ENCODE measurements at regions not wholly inside any gene's neighbourhood (a gene's known extent, or its start where the extent isn't known, plus 50 kb on each side); places are given as distances from the start of the nearest gene placed in this dataset.

- peaks cover 19% of the 10 kb centered on the region for H3K4me1 Mint-ChIP-seq (ENCODE audit: low read depth)
- no peak overlapping the region for H3K4me3 Mint-ChIP-seq (ENCODE audit: unreplicated experiment)
- H3K27ac Mint-ChIP-seq (ENCODE audit: unreplicated experiment): no peak overlapping the region
- H3K36me3 Mint-ChIP-seq (ENCODE audit: low read depth): no peaks in the 10 kb centered on the region
- H3K27me3 Mint-ChIP-seq (ENCODE audit: low read depth): no peaks in the 10 kb centered on the region
- peaks cover 2% of the 10 kb centered on the region for H3K9me3 Mint-ChIP-seq (ENCODE audit: low read depth)
- no peak for DNase-seq (ENCODE audit: low spot score)
- TF ChIP-seq CTCF (IDR thresholded peaks at IDR 0.05): no peak
Observed at GRCh38 chr6:81909981-81910900, 157.8 kb upstream of the TENT5A start.

- DNase-seq (ENCODE audit: low spot score): no peak
- no peak overlapping the region for H3K4me3 Mint-ChIP-seq (ENCODE audit: unreplicated experiment)
- H3K27ac Mint-ChIP-seq (ENCODE audit: unreplicated experiment): no peak overlapping the region
- no peaks in the 10 kb centered on the region for H3K36me3 Mint-ChIP-seq (ENCODE audit: low read depth)
- no peak for TF ChIP-seq CTCF (IDR thresholded peaks at IDR 0.05)
- H3K4me1 Mint-ChIP-seq (ENCODE audit: low read depth): peaks cover 19% of the 10 kb centered on the region
- H3K27me3 Mint-ChIP-seq (ENCODE audit: low read depth): no peaks in the 10 kb centered on the region
- no peaks in the 10 kb centered on the region for H3K9me3 Mint-ChIP-seq (ENCODE audit: low read depth)
Observed at GRCh38 chr6:81909162-81909561, 156.7 kb upstream of the TENT5A start.

GRCh38 chr6:81906709-81907204 is 154.3 kb upstream of the TENT5A start:
- DNase-seq (ENCODE audit: low spot score): no peak
- peaks cover 4% of the 10 kb centered on the region for H3K36me3 Mint-ChIP-seq (ENCODE audit: low read depth)
- H3K4me3 Mint-ChIP-seq (ENCODE audit: unreplicated experiment): no peak overlapping the region
- H3K9me3 Mint-ChIP-seq (ENCODE audit: low read depth): peaks cover 13% of the 10 kb centered on the region
- H3K4me1 Mint-ChIP-seq (ENCODE audit: low read depth): peaks cover 27% of the 10 kb centered on the region
- no peak overlapping the region for H3K27ac Mint-ChIP-seq (ENCODE audit: unreplicated experiment)
- no peak for TF ChIP-seq CTCF (IDR thresholded peaks at IDR 0.05)
- H3K27me3 Mint-ChIP-seq (ENCODE audit: low read depth): no peaks in the 10 kb centered on the region

GRCh38 chr6:81906041-81906440 is 153.6 kb upstream of the TENT5A start:
- H3K9me3 Mint-ChIP-seq (ENCODE audit: low read depth): peaks cover 13% of the 10 kb centered on the region
- no peak for DNase-seq (ENCODE audit: low spot score)
- no peak for TF ChIP-seq CTCF (IDR thresholded peaks at IDR 0.05)
- H3K27ac Mint-ChIP-seq (ENCODE audit: unreplicated experiment): no peak overlapping the region
- H3K4me3 Mint-ChIP-seq (ENCODE audit: unreplicated experiment): no peak overlapping the region
- no peaks in the 10 kb centered on the region for H3K27me3 Mint-ChIP-seq (ENCODE audit: low read depth)
- peaks cover 34% of the 10 kb centered on the region for H3K4me1 Mint-ChIP-seq (ENCODE audit: low read depth)
- H3K36me3 Mint-ChIP-seq (ENCODE audit: low read depth): peaks cover 4% of the 10 kb centered on the region

GRCh38 chr6:81901551-81901966 is 149.1 kb upstream of the TENT5A start:
- TF ChIP-seq CTCF (IDR thresholded peaks at IDR 0.05): no peak
- Mint-ChIP-seq H3K4me3 (ENCODE audit: unreplicated experiment) (no peak overlapping the region), H3K27me3 (ENCODE audit: low read depth) (no peaks in the 10 kb centered on the region), H3K36me3 (ENCODE audit: low read depth) (peaks cover 4% of the 10 kb centered on the region), H3K27ac (ENCODE audit: unreplicated experiment) (no peak overlapping the region), H3K9me3 (ENCODE audit: low read depth) (peaks cover 13% of the 10 kb centered on the region), H3K4me1 (ENCODE audit: low read depth) (peaks cover 27% of the 10 kb centered on the region)
- no peak for DNase-seq (ENCODE audit: low spot score)

Data from chondrocyte (in vitro differentiated cells).